ENCODE measurements at regions not wholly inside any gene's neighbourhood (a gene's known extent, or its start where the extent isn't known, plus 50 kb on each side); places are given as distances from the start of the nearest gene placed in this dataset.

- Mint-ChIP-seq H3K27me3 (ENCODE audit: unreplicated experiment) (no peaks in the 10 kb centered on the region), H3K27ac (ENCODE audit: unreplicated experiment) (no peak overlapping the region), H3K36me3 (ENCODE audit: unreplicated experiment) (no peaks in the 10 kb centered on the region), H3K4me3 (ENCODE audit: unreplicated experiment) (no peak overlapping the region), H3K9me3 (ENCODE audit: unreplicated experiment) (no peaks in the 10 kb centered on the region), H3K4me1 (ENCODE audit: unreplicated experiment) (no peaks in the 10 kb centered on the region)
- TF ChIP-seq, protein P1, sequence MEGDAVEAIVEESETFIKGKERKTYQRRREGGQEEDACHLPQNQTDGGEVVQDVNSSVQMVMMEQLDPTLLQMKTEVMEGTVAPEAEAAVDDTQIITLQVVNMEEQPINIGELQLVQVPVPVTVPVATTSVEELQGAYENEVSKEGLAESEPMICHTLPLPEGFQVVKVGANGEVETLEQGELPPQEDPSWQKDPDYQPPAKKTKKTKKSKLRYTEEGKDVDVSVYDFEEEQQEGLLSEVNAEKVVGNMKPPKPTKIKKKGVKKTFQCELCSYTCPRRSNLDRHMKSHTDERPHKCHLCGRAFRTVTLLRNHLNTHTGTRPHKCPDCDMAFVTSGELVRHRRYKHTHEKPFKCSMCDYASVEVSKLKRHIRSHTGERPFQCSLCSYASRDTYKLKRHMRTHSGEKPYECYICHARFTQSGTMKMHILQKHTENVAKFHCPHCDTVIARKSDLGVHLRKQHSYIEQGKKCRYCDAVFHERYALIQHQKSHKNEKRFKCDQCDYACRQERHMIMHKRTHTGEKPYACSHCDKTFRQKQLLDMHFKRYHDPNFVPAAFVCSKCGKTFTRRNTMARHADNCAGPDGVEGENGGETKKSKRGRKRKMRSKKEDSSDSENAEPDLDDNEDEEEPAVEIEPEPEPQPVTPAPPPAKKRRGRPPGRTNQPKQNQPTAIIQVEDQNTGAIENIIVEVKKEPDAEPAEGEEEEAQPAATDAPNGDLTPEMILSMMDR (IDR thresholded peaks at IDR 0.05), result peak; percentile 19
- DNase-seq (ENCODE audit: extremely low spot score, unreplicated experiment), result no peak
Observed at GRCh38 chr10:83917537-83918506, 221.5 kb upstream of the GHITM start.

- H3K27ac Mint-ChIP-seq (ENCODE audit: unreplicated experiment), result no peak overlapping the region
- H3K27me3 Mint-ChIP-seq (ENCODE audit: unreplicated experiment), result no peaks in the 10 kb centered on the region
- TF ChIP-seq, protein P1 (IDR thresholded peaks at IDR 0.05), result no peak
- DNase-seq (ENCODE audit: extremely low spot score, unreplicated experiment), result no peak
- H3K36me3 Mint-ChIP-seq (ENCODE audit: unreplicated experiment), result no peaks in the 10 kb centered on the region
- no peaks in the 10 kb centered on the region for H3K4me1 Mint-ChIP-seq (ENCODE audit: unreplicated experiment)
- H3K9me3 Mint-ChIP-seq (ENCODE audit: unreplicated experiment), result no peaks in the 10 kb centered on the region
- no peak overlapping the region for H3K4me3 Mint-ChIP-seq (ENCODE audit: unreplicated experiment)
Observed at GRCh38 chr10:83919187-83919586, 220.1 kb upstream of the GHITM start.

GRCh38 chr10:83921984-83922860 lies 217.1 kb upstream of the GHITM start:
- Mint-ChIP-seq H3K4me3 (ENCODE audit: unreplicated experiment) (no peak overlapping the region), H3K4me1 (ENCODE audit: unreplicated experiment) (no peaks in the 10 kb centered on the region), H3K36me3 (ENCODE audit: unreplicated experiment) (no peaks in the 10 kb centered on the region), H3K27me3 (ENCODE audit: unreplicated experiment) (peaks cover 4% of the 10 kb centered on the region), H3K9me3 (ENCODE audit: unreplicated experiment) (no peaks in the 10 kb centered on the region), H3K27ac (ENCODE audit: unreplicated experiment) (no peak overlapping the region)
- DNase-seq (ENCODE audit: extremely low spot score, unreplicated experiment), result no peak
- TF ChIP-seq, protein P1 (IDR thresholded peaks at IDR 0.05), result no peak

GRCh38 chr10:83925133-83925532 lies 214.2 kb upstream of the GHITM start:
- H3K9me3 Mint-ChIP-seq (ENCODE audit: unreplicated experiment), result no peaks in the 10 kb centered on the region
- H3K4me3 Mint-ChIP-seq (ENCODE audit: unreplicated experiment), result no peak overlapping the region
- no peak overlapping the region for H3K27ac Mint-ChIP-seq (ENCODE audit: unreplicated experiment)
- H3K4me1 Mint-ChIP-seq (ENCODE audit: unreplicated experiment), result no peaks in the 10 kb centered on the region
- no peaks in the 10 kb centered on the region for H3K36me3 Mint-ChIP-seq (ENCODE audit: unreplicated experiment)
- TF ChIP-seq, protein P1 (IDR thresholded peaks at IDR 0.05), result no peak
- no peak for DNase-seq (ENCODE audit: extremely low spot score, unreplicated experiment)
- H3K27me3 Mint-ChIP-seq (ENCODE audit: unreplicated experiment), result peaks cover 4% of the 10 kb centered on the region

DNA sequence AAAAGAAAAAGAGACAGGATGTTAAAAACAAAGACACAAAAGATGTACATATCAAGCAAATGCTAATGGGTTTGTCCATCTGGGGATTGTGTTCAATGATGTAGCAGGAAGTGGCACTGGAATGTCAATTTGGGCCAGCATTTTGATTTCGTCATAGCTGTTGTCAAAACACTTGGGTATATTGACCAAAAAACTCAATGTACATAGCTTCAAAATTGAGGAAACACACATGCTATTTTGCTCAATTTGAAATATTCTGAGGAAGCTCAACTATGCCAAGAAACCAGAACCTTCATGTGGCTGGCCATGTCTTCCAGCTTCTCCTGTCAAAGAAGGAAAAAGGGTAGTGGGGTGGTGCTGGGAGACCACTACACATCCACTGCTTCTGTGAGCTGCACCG lies 212.7 kb upstream of the GHITM start:
- H3K36me3 Mint-ChIP-seq (ENCODE audit: unreplicated experiment), result no peaks in the 10 kb centered on the region
- no peak for DNase-seq (ENCODE audit: extremely low spot score, unreplicated experiment)
- H3K9me3 Mint-ChIP-seq (ENCODE audit: unreplicated experiment), result no peaks in the 10 kb centered on the region
- TF ChIP-seq, protein P1 (IDR thresholded peaks at IDR 0.05), result no peak
- H3K4me3 Mint-ChIP-seq (ENCODE audit: unreplicated experiment), result no peak overlapping the region
- H3K4me1 Mint-ChIP-seq (ENCODE audit: unreplicated experiment), result no peaks in the 10 kb centered on the region
- H3K27ac Mint-ChIP-seq (ENCODE audit: unreplicated experiment), result no peak overlapping the region
- peaks cover 4% of the 10 kb centered on the region for H3K27me3 Mint-ChIP-seq (ENCODE audit: unreplicated experiment)

Data from osteocyte (in vitro differentiated cells).